MM.1S (cell line): ENCODE measurements at regions not wholly inside any gene's neighbourhood (a gene's known extent, or its start where the extent isn't known, plus 50 kb on each side); places are given as distances from the start of the nearest gene placed in this dataset.

Experiments
- CTCF ChIP-seq: fragments of 300-600 bp; sonication (generic); IDR thresholded peaks from 2 replicates; pipeline ENCODE4 v1.5.1; 2016; ENCODE audit warnings: antibody characterized with exemption, low read length, mixed read lengths
- EZH2 ChIP-seq: fragments of 300-600 bp; sonication (generic); optimal IDR thresholded peaks from 2 replicates; pipeline ENCODE3; 2017; ENCODE audit warnings: low read depth, mild to moderate bottlenecking, antibody characterized with exemption, low read length, mixed read lengths
- EZH2phosphoT487 ChIP-seq: fragments of 300-600 bp; sonication (generic); IDR thresholded peaks from 2 replicates; pipeline ENCODE4 v1.6.1; 2018; ENCODE audit warnings: antibody characterized with exemption, low read length

- TF ChIP-seq EZH2: no peak
- TF ChIP-seq CTCF: peak; percentile 30
- no peak for TF ChIP-seq EZH2phosphoT487
Measured at GRCh38 chr5:167030500-167031120, 1260.8 kb upstream of the WWC1 start.
